D721Med (cell line): ENCODE measurements at regions not wholly inside any gene's neighbourhood (a gene's known extent, or its start where the extent isn't known, plus 50 kb on each side); places are given as distances from the start of the nearest gene placed in this dataset.

ENCODE experiments used
- DNase-seq: peaks from one replicate; pipeline ENCODE4 v3.0.0; 2011; ENCODE audit warnings: low spot score; ENCODE audit not compliant: insufficient read length
- FAIRE-seq: peaks from 2 replicates; lab custom pipeline; 2011; peaks lifted over from hg19 to GRCh38; lab: Jason Lieb, UNC
- TF ChIP-seq, protein P1 (sequence below): IDR thresholded peaks from 2 replicates; pipeline ENCODE4 v1.5.1; 2012; ENCODE audit warnings: mild to moderate bottlenecking, control low read depth; ENCODE audit not compliant: insufficient read depth; ENCODE audit errors: missing control alignments

GRCh38 chrX:5528057-5528456 is 700.6 kb downstream of the NLGN4X start:
- TF ChIP-seq, protein P1, sequence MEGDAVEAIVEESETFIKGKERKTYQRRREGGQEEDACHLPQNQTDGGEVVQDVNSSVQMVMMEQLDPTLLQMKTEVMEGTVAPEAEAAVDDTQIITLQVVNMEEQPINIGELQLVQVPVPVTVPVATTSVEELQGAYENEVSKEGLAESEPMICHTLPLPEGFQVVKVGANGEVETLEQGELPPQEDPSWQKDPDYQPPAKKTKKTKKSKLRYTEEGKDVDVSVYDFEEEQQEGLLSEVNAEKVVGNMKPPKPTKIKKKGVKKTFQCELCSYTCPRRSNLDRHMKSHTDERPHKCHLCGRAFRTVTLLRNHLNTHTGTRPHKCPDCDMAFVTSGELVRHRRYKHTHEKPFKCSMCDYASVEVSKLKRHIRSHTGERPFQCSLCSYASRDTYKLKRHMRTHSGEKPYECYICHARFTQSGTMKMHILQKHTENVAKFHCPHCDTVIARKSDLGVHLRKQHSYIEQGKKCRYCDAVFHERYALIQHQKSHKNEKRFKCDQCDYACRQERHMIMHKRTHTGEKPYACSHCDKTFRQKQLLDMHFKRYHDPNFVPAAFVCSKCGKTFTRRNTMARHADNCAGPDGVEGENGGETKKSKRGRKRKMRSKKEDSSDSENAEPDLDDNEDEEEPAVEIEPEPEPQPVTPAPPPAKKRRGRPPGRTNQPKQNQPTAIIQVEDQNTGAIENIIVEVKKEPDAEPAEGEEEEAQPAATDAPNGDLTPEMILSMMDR, result no peak
- FAIRE-seq, result no peak
- DNase-seq, result no peak

DNA sequence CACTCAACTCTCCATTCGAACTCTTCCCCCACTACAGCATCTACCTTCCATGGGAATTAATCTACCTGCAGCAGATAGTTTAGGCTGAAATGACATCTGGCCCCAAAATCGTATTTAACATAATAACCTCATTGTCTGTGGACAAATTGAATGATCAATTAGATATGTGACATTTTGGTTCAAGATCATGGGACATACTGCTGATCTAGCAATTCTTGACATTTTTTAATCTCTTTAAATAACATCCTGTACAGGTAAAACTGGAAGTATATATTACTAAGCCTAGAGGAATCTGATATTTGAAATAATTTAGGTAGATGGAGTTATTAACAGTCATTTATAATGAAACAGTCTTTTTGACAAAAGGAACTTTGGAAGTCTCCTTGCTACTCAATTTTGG is 702.5 kb downstream of the NLGN4X start:
- DNase-seq, result no peak
- TF ChIP-seq, protein P1, result no peak
- FAIRE-seq, result no peak

DNA sequence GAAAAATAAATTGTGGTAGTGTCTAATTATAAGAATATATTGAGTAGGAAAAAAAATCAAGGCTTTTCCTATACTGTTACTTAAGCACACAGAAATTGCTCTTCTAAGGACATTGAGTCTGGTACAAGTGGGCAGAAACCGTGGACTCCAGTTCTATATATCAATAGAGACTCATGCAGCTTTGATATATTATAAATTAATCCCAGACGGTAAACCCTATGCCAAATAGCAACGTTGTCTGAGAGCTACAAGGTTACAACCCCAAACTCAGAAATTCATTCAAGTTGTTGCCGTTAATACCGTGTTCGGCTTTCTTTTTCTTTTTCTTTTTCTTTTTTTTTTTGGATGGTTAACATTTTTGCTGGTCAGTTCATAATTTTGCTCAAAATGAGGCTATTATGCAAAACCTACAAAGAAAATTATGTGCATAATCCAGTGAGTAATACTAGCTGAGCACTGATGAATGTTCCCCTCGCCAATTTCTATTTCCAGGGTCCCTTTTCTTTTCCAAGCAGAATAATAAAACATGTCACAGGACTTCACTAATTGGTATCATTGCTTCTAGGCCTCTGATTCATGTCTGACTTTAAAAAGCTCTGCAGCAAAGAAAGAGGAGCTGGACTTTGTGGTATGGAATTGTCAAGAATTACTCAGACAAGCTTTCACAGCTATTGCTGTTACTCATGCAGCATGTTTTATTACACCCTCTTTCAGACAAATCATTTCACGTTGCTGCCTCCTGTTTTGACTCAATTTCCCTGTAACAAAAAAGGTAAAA is 737.7 kb downstream of the NLGN4X start:
- DNase-seq, result no peak
- TF ChIP-seq, protein P1, result no peak
- FAIRE-seq, result no peak

DNA sequence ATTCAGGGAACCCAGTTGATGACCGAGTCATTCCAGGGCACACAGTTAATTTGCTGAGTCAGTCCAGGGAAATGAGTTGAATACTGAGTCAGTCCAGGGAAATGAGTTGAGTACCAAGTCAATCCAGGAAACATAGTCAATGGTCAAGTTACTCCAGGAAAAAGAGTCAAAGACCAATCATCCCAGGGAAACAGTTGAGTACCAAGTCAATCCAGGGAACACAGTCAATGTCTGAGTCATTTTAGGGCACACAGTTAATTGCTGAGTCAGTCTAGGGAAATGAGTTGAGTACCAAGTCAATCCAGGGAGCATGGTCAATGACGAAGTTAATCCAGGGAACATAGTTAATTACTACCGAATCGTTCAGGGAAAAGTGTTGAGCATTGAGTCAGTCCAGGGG is 754.4 kb downstream of the NLGN4X start:
- FAIRE-seq, result no peak
- TF ChIP-seq, protein P1, result no peak
- DNase-seq, result no peak

- TF ChIP-seq, protein P1, result no peak
- DNase-seq, result no peak
- FAIRE-seq, result no peak
These were observed 770.3 kb downstream of the NLGN4X start for GRCh38 chrX:5458300-5458842.

GRCh38 chrX:5449323-5449722 is 779.3 kb downstream of the NLGN4X start:
- TF ChIP-seq, protein P1, result no peak
- DNase-seq (no peak), FAIRE-seq (no peak)

- no peak for DNase-seq
- no peak for FAIRE-seq
- TF ChIP-seq, protein P1, result no peak
These were observed 796.8 kb downstream of the NLGN4X start for GRCh38 chrX:5431823-5432222.
